GM18870 (cell line): ENCODE measurements at regions not wholly inside any gene's neighbourhood (a gene's known extent, or its start where the extent isn't known, plus 50 kb on each side); places are given as distances from the start of the nearest gene placed in this dataset.

Experiments used
- ATAC-seq: cut with Tn5 transposase; IDR thresholded peaks from one replicate; pipeline ENCODE4 v1.9.1; 2021; ENCODE audit warnings: moderate library complexity; ENCODE audit not compliant: unreplicated experiment

GRCh38 chr10:62735464-62736167, 68.9 kb upstream of the ADO start:
- peak; percentile 52 for ATAC-seq

DNA sequence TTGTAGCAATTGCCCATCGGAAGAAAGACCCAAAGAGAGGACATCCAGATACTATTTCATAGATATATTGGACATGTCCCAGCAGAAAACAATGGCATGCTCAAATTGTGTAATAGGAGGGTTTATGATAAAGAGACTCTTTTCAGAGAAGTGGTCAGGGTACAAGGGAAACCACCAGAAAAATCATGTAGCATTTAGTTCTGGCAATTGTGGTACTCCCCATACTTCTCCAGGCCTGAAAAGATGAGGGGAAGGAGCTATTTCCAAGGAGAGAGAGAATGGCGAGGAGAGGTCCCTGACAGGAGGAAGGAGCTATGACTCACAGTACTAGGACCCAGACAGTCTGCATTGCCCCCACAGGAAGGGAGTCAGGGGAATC, 68.4 kb upstream of the ADO start:
- no peak for ATAC-seq

DNA sequence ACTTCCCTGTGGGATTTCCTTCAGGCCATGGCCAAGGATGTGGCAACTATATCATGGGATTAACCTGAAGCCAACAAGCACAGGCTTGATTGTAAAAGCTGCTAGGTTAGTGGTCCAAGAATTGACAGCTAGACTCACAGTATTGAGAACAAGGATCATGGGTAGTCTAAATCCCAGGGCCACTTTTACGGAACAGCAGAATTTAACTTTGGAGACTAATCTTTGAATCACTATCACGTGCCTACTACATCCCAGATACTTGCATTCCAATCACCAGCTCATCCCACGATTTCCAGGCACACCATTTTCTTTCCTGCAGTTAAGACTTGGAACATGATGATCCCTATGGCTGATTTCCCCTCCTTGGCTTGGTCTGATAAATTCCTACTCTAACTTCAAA, 65.6 kb upstream of the ADO start:
- ATAC-seq = no peak

DNA sequence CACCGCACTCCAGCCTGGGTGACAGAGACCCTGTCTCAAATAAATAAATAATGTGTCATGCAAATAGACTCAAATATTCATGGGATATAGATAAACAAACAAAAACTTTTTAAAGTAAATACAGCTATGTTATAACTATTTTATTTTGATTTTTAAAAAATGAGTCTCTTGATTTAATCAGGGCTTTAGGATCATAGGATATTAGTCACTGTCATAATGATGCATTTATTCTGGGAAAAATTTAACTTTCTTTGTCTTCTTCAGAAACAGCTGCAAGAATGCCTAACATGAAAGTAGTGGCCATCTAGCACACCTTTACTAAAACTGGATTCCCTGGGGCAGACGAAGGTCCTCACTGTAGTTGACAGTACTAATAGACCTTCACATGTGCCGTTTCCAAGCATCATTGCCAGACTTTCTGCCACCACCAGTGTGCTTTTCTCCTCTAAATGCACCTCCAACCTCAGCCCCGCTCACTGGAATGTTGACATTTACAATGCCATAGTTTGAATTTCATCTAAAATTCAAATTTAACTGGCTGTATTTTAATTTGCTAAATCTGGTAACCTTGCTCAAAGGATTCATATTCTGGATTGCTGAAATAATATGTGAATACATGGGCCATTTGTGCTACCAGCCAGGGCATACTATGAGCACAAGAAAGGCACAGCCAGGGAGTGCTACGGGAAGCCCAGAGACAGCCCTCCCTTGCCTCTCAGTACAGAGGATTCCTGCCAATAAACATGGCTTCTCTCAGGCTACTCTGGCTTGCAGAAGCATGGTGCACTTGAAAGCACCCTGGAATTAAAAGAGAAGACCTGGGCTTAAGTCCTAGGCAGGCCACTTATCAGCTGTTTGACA, 63.4 kb upstream of the ADO start:
- ATAC-seq = no peak

GRCh38 chr10:62741996-62742395, 62.5 kb upstream of the ADO start:
- no peak for ATAC-seq

DNA sequence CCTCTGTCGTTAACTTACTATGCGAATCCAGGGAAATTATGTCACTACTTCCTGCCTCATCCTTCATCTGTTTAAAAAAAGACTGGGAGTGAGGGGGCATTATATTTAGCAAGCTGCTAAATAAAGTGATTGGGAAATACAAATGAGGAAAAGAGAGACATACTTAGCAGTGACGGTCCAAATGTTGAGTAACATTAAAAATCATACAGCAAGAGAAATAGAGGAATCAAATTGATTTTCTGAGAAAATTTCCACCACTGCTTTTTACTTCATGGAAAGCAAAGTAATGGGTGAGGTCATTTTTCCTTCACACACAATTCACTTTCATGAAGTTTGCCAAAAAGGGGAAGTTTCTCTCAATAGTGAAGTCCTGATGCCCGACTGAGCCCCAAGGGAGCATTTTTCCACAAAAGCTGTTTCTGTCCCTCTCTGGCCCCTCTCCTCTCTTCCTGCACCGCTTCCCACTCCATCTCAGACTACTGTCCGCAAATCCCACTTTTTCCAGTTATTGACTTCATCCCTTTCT, 61.9 kb upstream of the ADO start:
- ATAC-seq = no peak

DNA sequence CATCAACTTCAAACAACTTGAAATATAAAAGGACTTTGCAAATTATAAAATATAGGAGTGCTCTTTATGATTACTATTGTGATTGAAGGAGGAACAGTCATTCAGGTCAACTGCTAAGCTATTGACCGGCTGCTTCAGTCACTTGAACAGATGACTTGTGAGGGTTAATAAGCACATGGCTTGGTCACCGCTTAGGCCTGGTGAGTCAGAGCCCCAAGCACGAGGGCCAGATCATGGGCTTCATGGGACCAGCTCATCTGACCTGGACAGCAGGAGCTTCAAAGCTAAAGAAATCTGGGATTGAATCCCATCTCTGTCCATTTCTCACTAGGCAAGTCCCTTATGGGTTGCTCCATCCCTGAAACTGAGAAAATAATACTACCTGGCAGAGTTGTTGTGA, 60.4 kb upstream of the ADO start:
- ATAC-seq = no peak

- no peak for ATAC-seq
Measured at GRCh38 chr10:62745581-62745980, 58.9 kb upstream of the ADO start.

- no peak for ATAC-seq
Measured at GRCh38 chr10:62746951-62747729, 57.4 kb upstream of the ADO start.

- no peak for ATAC-seq
Measured at GRCh38 chr10:62748386-62748785, 56.1 kb upstream of the ADO start.

- ATAC-seq = no peak
Measured at GRCh38 chr10:62749093-62749683, 55.3 kb upstream of the ADO start.
